ENCODE measurements at regions not wholly inside any gene's neighbourhood (a gene's known extent, or its start where the extent isn't known, plus 50 kb on each side); places are given as distances from the start of the nearest gene placed in this dataset.

DNA sequence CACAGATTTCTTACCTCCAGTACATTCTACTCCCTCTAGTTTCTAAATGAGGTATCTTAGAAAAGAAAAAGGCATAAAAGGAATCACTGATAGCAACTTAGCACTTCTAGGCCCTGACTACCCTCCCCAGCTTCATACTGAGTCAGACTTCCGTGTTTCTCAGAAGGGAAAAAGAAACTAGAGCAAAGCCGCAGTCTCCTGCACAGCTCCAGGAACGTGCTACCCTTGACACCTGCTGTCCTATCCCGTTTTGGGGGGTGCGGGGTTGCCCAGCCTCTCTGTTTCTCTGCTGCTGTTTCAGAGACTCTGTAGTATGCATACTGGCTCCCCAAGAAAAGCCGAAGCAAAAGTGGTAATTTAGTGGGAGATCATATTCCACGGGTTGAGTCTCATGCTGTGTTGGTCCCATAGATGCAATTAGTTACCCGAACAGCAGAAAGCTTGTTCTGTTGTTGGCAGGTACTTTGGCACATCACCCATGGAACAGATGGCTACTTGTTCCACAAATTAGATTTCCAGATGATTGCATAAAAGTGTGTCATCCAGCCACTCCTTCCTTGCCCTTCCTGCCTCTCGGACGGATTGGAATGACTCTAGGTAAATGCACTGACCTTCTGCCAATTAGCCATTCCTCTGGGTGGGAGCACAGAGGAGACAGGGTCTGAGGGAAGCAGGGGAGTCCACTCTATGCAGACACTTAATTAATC lies 438.1 kb downstream of the FUT8 start:
- Histone ChIP-seq H3K27ac (ENCODE audit: low read length) (no peak overlapping the region), H3K4me3 (ENCODE audit: low read length) (no peak overlapping the region), H3K9me3 (ENCODE audit: control insufficient read depth, low read length) (no peaks in the 10 kb centered on the region), H3K4me1 (ENCODE audit: control insufficient read depth, insufficient read depth, low read length) (no peaks in the 10 kb centered on the region), H3K27me3 (ENCODE audit: control insufficient read depth, insufficient read depth) (no peaks in the 10 kb centered on the region)
- DNase-seq (peak in 1 of 3 donors; percentile 48), ATAC-seq (no peak)
- 80% methylated on average over 10 of the region's 10 CpGs for WGBS
- intact Hi-C loops (cut with DNase I): no loop called here

DNA sequence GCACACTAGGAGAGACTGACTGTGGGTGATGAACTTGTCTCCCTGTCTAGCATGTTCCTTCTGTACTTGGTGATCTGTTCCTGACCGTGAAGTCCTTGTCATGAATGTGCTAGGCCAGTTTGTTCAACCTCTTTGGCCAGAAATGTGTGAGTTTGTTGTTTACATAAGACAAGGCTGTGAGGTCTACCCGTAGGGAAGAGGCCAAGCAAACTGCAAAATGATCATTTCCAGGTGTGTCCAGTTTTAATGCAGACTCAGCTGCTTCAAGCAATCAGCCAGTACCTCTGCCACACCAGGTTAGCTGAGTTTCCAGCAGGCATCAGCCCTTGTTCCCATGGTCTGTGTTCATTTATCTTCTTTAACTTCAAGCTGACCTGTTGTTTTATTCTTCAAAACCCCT lies 440.2 kb downstream of the FUT8 start:
- no peak overlapping the region for H3K4me3 ChIP-seq (ENCODE audit: low read length)
- H3K4me1 ChIP-seq (ENCODE audit: control insufficient read depth, insufficient read depth, low read length): no peaks in the 10 kb centered on the region
- intact Hi-C loops (cut with DNase I): no loop called here
- ATAC-seq: no peak
- no peak for DNase-seq
- no peaks in the 10 kb centered on the region for H3K9me3 ChIP-seq (ENCODE audit: control insufficient read depth, low read length)
- WGBS: 33% methylated on average over 2 of the region's 2 CpGs
- H3K27me3 ChIP-seq (ENCODE audit: control insufficient read depth, insufficient read depth): no peaks in the 10 kb centered on the region
- no peak overlapping the region for H3K27ac ChIP-seq (ENCODE audit: low read length)

DNA sequence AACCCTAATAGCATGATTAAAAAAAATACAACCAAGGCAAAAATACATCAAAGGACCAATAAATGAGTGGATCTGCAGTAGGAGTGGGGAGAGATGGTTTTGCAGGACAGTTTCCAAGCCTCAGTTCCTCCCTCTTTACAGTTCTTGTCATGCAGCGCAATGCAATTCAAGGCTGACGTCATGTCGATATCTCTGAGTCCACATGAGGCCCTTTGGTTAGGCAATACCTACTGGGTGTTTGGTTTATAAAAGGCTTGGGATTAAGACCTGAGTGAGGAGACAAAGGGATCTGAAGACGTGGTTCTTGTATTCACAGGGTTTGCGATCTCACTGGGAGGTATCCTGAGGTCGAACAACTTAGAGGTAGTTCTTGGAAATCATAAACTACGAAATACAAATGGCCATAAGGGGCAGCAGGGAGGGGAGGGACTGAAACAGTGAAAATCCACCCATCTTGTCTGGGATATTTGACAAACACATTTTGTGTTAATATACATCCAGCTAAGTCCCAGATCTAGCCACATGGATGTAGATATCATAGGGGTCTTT lies 441.0 kb downstream of the FUT8 start:
- no peak overlapping the region for H3K4me3 ChIP-seq (ENCODE audit: low read length)
- H3K27me3 ChIP-seq (ENCODE audit: control insufficient read depth, insufficient read depth): no peaks in the 10 kb centered on the region
- no peak for DNase-seq
- H3K27ac ChIP-seq (ENCODE audit: low read length): no peak overlapping the region
- 82% methylated on average over 7 of the region's 7 CpGs for WGBS
- ATAC-seq: no peak
- no peaks in the 10 kb centered on the region for H3K9me3 ChIP-seq (ENCODE audit: control insufficient read depth, low read length)
- no peaks in the 10 kb centered on the region for H3K4me1 ChIP-seq (ENCODE audit: control insufficient read depth, insufficient read depth, low read length)
- intact Hi-C loops (cut with DNase I): no loop called here

DNA sequence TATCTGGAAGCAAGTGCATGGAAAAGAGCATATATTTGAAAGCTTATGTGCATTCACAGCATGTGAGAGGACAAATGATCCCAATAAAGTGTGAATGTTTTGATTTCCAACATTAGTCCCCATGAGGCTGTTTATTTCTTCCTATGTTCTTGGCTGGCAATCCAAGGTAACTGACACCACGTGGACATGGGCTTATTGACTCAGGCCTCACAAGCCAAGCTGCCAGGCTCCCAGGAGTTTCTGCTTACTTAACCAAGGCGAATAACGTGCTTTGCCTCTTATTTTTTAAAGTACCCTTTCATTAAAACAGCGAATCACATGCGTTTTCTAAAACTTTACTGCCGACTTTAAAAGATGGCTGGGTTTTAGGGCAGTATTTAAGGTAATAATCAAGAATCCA lies 441.7 kb downstream of the FUT8 start:
- H3K27ac ChIP-seq (ENCODE audit: low read length): no peak overlapping the region
- H3K4me3 ChIP-seq (ENCODE audit: low read length): no peak overlapping the region
- DNase-seq (no peak), ATAC-seq (no peak)
- 83% methylated on average over 6 of the region's 6 CpGs for WGBS
- H3K4me1 ChIP-seq (ENCODE audit: control insufficient read depth, insufficient read depth, low read length): no peaks in the 10 kb centered on the region
- H3K9me3 ChIP-seq (ENCODE audit: control insufficient read depth, low read length): no peaks in the 10 kb centered on the region
- no peaks in the 10 kb centered on the region for H3K27me3 ChIP-seq (ENCODE audit: control insufficient read depth, insufficient read depth)
- intact Hi-C loops (cut with DNase I): no loop called here

DNA sequence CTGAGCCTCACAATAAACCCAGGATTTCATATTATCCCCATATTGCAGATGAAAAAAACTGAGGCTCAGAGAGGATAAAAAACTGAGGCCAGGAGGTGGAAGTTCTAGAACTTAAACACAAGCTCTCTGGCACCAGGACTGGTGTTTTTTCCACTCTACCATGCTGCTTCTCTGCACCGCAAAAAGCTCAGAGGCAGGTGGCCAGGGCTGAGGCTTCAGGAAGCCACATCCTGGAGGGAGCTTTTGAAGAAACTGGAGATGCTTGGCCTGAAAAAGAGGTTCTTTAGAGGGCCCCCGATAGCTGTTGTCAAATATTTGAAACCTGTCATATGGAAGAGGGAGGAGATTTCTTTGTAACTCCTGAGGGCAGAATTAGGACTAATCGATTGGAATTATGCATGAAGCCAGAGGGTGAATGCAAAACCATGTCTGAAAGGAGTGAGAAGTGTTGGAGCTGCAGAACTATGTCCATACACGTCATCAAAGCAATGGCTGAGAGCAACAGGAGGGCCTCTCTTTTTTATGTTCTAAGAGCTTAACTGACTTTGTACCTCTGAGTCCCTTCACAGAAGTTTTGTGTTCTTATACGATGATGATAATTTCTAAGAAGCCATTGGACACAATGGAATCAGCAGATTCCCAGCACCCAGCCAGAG lies 448.6 kb downstream of the FUT8 start:
- WGBS: 83% methylated on average over 5 of the region's 5 CpGs
- intact Hi-C loops (cut with DNase I): no loop called here
- H3K4me3 ChIP-seq (ENCODE audit: low read length): no peak overlapping the region
- DNase-seq (no peak), ATAC-seq (no peak)
- H3K27ac ChIP-seq (ENCODE audit: low read length): no peak overlapping the region
- no peaks in the 10 kb centered on the region for H3K27me3 ChIP-seq (ENCODE audit: control insufficient read depth, insufficient read depth)
- no peaks in the 10 kb centered on the region for H3K9me3 ChIP-seq (ENCODE audit: control insufficient read depth, low read length)
- H3K4me1 ChIP-seq (ENCODE audit: control insufficient read depth, insufficient read depth, low read length): no peaks in the 10 kb centered on the region

DNA sequence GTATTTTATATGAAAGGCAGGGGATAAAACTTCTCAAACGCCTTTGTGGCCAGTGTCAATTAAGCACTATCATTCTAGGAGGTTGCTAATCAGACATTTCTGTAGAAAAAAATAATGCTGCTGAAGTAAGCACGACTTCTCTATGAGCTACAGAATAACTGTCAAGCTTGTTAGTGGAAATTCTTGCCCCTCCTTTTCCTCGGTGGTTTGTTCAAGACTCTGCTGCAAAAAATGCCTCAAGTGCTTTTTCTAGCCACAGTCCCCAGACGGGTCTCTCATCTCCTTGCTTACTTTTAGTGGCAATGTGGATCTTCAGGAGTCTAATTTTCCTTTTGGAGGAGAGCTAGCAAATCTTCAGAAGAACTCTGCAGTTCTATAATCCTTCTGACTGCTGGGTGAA lies 452.0 kb downstream of the FUT8 start:
- Histone ChIP-seq H3K27ac (ENCODE audit: low read length) (no peak overlapping the region), H3K4me3 (ENCODE audit: low read length) (no peak overlapping the region), H3K4me1 (ENCODE audit: control insufficient read depth, insufficient read depth, low read length) (no peaks in the 10 kb centered on the region), H3K27me3 (ENCODE audit: control insufficient read depth, insufficient read depth) (no peaks in the 10 kb centered on the region), H3K9me3 (ENCODE audit: control insufficient read depth, low read length) (no peaks in the 10 kb centered on the region)
- intact Hi-C loops (cut with DNase I): no loop called here
- WGBS: 22% methylated on average over 4 of the region's 4 CpGs
- no peak for ATAC-seq
- DNase-seq: no peak

DNA sequence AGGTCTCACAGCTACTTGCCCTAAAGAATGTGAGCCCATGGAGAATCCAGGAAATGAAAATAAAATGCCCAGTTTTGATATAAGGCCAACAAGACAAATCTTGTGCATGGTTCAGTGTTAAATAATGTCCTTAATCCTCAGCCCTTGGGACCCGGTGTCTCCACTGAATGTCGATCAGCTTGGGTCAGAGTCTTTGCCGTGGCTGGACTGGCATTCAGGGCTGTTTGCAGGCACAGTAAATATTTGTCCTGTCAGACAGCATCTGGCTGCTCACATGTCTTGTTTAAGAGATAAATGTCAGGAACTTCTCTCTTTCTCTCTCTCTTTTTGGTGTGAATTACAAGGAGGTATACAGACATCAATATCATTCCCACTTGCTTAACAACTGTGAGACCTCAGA lies 452.5 kb downstream of the FUT8 start:
- no peaks in the 10 kb centered on the region for H3K9me3 ChIP-seq (ENCODE audit: control insufficient read depth, low read length)
- no peaks in the 10 kb centered on the region for H3K27me3 ChIP-seq (ENCODE audit: control insufficient read depth, insufficient read depth)
- no peaks in the 10 kb centered on the region for H3K4me1 ChIP-seq (ENCODE audit: control insufficient read depth, insufficient read depth, low read length)
- H3K4me3 ChIP-seq (ENCODE audit: low read length): no peak overlapping the region
- no peak overlapping the region for H3K27ac ChIP-seq (ENCODE audit: low read length)
- ATAC-seq (no peak), DNase-seq (no peak)
- intact Hi-C loops (cut with DNase I): no loop called here
- WGBS: 71% methylated on average over 3 of the region's 3 CpGs

DNA sequence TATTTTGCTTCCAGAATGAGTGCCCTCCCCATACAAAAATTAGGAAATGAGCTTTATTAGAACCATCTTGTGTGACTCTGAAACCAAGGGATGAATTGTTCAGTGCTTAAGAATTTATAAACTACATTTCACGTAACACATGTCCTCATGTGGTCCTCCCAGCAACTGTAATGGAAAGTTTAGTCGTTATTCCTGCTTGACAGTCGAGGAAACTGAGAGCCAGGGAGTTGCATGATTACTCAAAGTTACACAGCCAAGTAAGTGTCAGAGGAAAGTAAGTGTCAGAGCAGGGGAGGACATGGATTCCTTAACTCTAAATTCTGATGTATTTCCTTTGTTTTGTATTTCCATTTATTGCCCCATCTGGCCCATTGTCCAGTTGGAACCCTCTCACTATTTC lies 453.9 kb downstream of the FUT8 start:
- Histone ChIP-seq H3K4me3 (ENCODE audit: low read length) (no peak overlapping the region), H3K27me3 (ENCODE audit: control insufficient read depth, insufficient read depth) (no peaks in the 10 kb centered on the region), H3K27ac (ENCODE audit: low read length) (no peak overlapping the region), H3K4me1 (ENCODE audit: control insufficient read depth, insufficient read depth, low read length) (no peaks in the 10 kb centered on the region), H3K9me3 (ENCODE audit: control insufficient read depth, low read length) (no peaks in the 10 kb centered on the region)
- intact Hi-C loops (cut with DNase I): no loop called here
- WGBS: 43% methylated on average over 3 of the region's 3 CpGs
- ATAC-seq (no peak), DNase-seq (no peak)

DNA sequence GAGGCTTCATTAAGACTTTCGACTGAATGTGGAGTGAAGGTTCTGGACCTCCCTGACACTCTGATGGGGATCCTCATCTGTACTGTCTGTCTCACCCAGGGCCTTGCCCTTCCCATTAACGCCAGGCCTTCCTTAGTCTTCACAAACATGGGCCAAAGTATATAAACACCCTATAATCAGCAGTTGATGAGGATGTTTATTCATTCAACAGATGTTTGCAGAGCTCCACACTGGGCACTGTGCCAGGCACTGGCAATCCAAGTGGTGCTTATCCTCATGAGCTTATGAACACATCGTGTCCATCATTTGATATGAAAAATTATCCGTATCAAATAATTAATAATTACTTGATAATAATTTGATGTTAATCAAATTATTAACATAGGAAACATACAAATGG lies 454.4 kb downstream of the FUT8 start:
- Histone ChIP-seq H3K9me3 (ENCODE audit: control insufficient read depth, low read length) (no peaks in the 10 kb centered on the region), H3K27ac (ENCODE audit: low read length) (no peak overlapping the region), H3K4me3 (ENCODE audit: low read length) (no peak overlapping the region), H3K27me3 (ENCODE audit: control insufficient read depth, insufficient read depth) (no peaks in the 10 kb centered on the region), H3K4me1 (ENCODE audit: control insufficient read depth, insufficient read depth, low read length) (no peaks in the 10 kb centered on the region)
- peak; percentile 24 to 64 (median 53) for DNase-seq
- intact Hi-C loops (cut with DNase I): no loop called here
- WGBS: 49% methylated on average over 4 of the region's 4 CpGs
- ATAC-seq: no peak

DNA sequence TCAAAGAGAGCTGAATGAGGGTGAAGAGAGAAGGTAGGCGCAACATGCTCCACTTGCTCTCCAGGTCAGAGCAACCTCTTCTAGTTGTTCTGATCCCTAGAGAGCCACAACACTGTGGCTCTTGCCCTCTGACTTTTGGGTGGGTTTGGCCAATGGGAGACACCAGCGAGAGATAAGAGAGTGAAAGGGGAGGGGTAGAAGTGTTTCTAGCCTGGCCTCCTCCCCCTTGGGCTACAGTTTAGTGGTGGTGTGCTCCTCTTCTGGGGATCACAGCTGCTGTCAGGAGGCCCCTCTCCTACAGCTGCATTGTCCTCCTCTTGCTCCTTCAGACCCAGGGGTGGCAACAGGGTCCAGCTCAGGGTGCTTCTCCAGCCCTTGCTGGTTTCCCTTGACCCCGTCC lies 454.8 kb downstream of the FUT8 start:
- Histone ChIP-seq H3K27me3 (ENCODE audit: control insufficient read depth, insufficient read depth) (no peaks in the 10 kb centered on the region), H3K27ac (ENCODE audit: low read length) (no peak overlapping the region), H3K4me3 (ENCODE audit: low read length) (no peak overlapping the region), H3K9me3 (ENCODE audit: control insufficient read depth, low read length) (no peaks in the 10 kb centered on the region), H3K4me1 (ENCODE audit: control insufficient read depth, insufficient read depth, low read length) (no peaks in the 10 kb centered on the region)
- 85% methylated on average over 3 of the region's 3 CpGs for WGBS
- intact Hi-C loops (cut with DNase I): no loop called here
- DNase-seq: no peak
- ATAC-seq: no peak

DNA sequence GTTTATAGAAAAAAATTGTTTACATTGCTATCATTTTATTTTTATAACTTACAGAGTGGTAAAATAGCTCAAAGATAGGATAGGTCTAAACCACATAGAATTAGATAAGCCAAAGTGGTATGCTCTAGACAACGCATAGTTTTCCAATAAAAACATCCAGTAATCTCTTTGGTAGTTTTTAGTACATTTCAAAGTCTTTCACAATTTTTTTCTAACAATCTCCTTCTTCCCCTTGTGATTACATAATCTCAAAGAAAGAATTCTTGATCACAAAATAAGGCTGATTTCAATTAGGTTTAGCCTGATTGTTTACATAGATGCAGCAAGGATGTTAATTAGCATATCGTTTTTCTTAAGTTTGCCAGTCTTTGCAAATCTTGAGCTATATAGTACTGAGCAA lies 460.0 kb downstream of the FUT8 start:
- 53% methylated on average over 2 of the region's 2 CpGs for WGBS
- no peaks in the 10 kb centered on the region for H3K4me1 ChIP-seq (ENCODE audit: control insufficient read depth, insufficient read depth, low read length)
- intact Hi-C loops (cut with DNase I): no loop called here
- H3K4me3 ChIP-seq (ENCODE audit: low read length): no peak overlapping the region
- no peaks in the 10 kb centered on the region for H3K9me3 ChIP-seq (ENCODE audit: control insufficient read depth, low read length)
- DNase-seq (no peak), ATAC-seq (no peak)
- H3K27ac ChIP-seq (ENCODE audit: low read length): no peak overlapping the region
- H3K27me3 ChIP-seq (ENCODE audit: control insufficient read depth, insufficient read depth): no peaks in the 10 kb centered on the region
